ENCODE measurements at regions not wholly inside any gene's neighbourhood (a gene's known extent, or its start where the extent isn't known, plus 50 kb on each side); places are given as distances from the start of the nearest gene placed in this dataset.
A peak's percentile ranks its signal among the peaks of the same experiment; 100 is the strongest.

DNA sequence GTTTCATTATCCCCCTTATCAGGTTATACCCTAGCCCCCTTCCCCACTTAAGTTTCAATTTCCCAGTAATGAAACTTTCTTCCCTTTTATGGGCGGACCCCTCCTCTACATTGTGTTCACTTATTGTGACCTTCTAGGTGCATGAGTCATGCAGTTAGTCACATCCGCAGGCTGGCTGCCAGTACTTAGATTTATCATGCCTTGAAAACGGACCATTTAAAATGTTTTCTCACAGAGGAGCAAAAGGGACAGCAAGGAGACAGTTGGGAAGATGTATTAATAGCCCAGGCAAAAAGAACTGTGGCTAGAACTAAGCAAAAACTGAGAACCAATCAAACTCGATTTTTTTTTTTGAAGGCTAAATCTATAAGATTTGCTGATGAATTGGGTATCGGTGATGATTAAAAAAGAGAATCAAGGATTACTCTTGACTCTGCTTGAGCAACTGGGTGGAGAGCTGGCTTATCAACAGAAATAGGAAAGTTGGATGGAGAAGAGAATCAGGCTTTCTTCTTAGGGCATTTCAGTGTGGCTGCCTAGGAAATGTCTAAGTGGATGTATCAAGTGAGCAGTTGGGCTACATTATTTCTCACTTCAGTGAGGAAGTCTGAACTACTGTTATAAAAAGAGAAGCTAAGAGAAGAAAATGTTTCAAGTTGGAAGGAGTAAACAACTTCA, 615.0 kb downstream of the HINT1 start:
- H3K27me3 ChIP-seq, result no peaks in the 10 kb centered on the region
- H3K4me1 ChIP-seq, result peaks cover 0 to 9% (median 6%) of the 10 kb centered on the region in 4 donors
- DNase-seq, result no peak
- H3K36me3 ChIP-seq, result no peaks in the 10 kb centered on the region
- H3K9me3 ChIP-seq, result no peaks in the 10 kb centered on the region
- H3K4me3 ChIP-seq, result no peak overlapping the region
- no peak overlapping the region for H3K27ac ChIP-seq
- intact Hi-C loops (cut with DNase I; ENCODE audit: low total_unique reads), result no loop called here
- TF ChIP-seq, protein P1, sequence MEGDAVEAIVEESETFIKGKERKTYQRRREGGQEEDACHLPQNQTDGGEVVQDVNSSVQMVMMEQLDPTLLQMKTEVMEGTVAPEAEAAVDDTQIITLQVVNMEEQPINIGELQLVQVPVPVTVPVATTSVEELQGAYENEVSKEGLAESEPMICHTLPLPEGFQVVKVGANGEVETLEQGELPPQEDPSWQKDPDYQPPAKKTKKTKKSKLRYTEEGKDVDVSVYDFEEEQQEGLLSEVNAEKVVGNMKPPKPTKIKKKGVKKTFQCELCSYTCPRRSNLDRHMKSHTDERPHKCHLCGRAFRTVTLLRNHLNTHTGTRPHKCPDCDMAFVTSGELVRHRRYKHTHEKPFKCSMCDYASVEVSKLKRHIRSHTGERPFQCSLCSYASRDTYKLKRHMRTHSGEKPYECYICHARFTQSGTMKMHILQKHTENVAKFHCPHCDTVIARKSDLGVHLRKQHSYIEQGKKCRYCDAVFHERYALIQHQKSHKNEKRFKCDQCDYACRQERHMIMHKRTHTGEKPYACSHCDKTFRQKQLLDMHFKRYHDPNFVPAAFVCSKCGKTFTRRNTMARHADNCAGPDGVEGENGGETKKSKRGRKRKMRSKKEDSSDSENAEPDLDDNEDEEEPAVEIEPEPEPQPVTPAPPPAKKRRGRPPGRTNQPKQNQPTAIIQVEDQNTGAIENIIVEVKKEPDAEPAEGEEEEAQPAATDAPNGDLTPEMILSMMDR (IDR thresholded peaks at IDR 0.05), result no peak

DNA sequence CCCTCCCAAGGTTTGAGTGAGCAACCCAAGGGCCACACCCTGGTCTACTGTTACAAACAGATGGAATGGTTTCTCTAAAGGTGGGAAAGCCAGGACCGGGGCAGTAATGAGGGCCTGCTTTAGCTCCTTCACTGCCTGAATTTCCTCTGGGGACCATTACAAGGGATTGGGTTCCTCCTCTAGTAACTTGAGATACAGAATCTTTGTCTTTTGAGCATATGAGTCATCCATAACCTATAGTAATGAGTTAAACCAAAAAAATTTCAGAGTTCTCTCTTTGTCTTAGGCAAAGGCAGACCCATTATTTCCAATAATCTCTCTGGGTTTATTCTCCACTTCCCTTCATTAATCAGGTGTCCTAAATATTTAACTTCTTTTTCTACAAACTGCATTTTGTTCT, 618.8 kb downstream of the HINT1 start:
- DNase-seq, result no peak
- intact Hi-C loops (cut with DNase I; ENCODE audit: low total_unique reads), result no loop called here
- peaks cover 0 to 23% (median 8%) of the 10 kb centered on the region in 4 donors for H3K4me1 ChIP-seq
- TF ChIP-seq, protein P1 (IDR thresholded peaks at IDR 0.05), result no peak
- H3K9me3 ChIP-seq, result no peaks in the 10 kb centered on the region
- H3K4me3 ChIP-seq, result no peak overlapping the region
- H3K27me3 ChIP-seq, result no peaks in the 10 kb centered on the region
- H3K27ac ChIP-seq, result no peak overlapping the region
- no peaks in the 10 kb centered on the region for H3K36me3 ChIP-seq

DNA sequence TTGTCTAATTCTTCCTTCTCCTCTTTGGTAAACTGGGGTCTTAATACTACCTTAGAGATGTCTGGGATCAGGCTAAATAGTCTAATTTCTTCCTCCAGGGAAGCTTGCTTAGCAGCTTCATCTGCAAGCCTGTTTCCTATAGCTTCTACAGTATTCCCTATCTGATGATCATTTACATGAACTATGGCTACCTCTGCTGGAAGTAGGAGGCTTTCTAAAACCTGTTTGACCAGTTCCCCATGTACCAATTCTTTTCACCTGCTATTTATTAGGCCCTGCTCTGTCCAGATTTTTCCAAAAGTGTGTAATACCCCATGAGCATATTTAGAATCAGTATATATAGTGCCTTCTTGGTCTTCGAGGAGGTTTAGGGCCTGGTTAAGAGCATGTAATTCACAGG, 619.8 kb downstream of the HINT1 start:
- Histone ChIP-seq H3K27me3 (no peaks in the 10 kb centered on the region), H3K36me3 (no peaks in the 10 kb centered on the region), H3K4me1 (peaks cover 0 to 21% (median 5%) of the 10 kb centered on the region in 4 donors), H3K27ac (no peak overlapping the region), H3K4me3 (no peak overlapping the region), H3K9me3 (no peaks in the 10 kb centered on the region)
- TF ChIP-seq, protein P1 (IDR thresholded peaks at IDR 0.05), result no peak
- DNase-seq, result no peak
- intact Hi-C loops (cut with DNase I; ENCODE audit: low total_unique reads), result no loop called here

DNA sequence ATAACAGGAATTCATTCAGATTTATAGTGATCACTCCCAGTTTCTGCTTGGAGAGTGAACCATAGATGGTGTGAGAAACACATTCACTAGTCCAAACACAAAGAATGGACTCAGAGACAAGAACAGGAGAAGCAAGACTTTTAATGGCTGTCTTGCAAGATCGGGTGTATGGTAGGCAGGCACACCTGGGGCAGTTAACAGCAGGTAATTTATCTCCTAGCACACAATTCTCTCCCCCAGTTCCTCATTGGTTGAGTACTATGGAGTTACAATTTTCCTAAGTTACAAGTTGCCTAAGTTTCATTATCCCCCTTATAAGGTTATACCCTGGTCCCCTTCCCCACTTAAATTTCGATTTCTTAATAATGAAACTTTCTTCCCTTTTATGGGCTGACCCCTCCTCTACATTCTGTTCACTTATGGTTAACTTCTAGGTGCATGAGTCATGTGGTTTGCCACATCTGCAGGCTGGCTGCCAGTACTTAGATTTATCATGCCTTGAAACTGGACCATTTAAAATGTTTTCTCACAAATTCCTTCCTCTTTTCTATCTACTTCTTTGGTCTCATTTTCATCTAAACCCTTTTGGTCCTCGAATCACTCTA, 623.3 kb downstream of the HINT1 start:
- H3K4me1 ChIP-seq, result peaks cover 0 to 16% (median 2%) of the 10 kb centered on the region in 4 donors
- no peaks in the 10 kb centered on the region for H3K27me3 ChIP-seq
- intact Hi-C loops (cut with DNase I; ENCODE audit: low total_unique reads), result no loop called here
- DNase-seq, result no peak
- no peaks in the 10 kb centered on the region for H3K9me3 ChIP-seq
- H3K36me3 ChIP-seq, result no peaks in the 10 kb centered on the region
- TF ChIP-seq, protein P1 (IDR thresholded peaks at IDR 0.05), result no peak
- peak overlapping the region in 1 of 2 donors; percentile 2 for H3K27ac ChIP-seq
- no peak overlapping the region for H3K4me3 ChIP-seq

GRCh38 chr5:130536691-130537090, 628.4 kb downstream of the HINT1 start:
- TF ChIP-seq, protein P1 (IDR thresholded peaks at IDR 0.05), result no peak
- Histone ChIP-seq H3K27me3 (no peaks in the 10 kb centered on the region), H3K36me3 (no peaks in the 10 kb centered on the region), H3K9me3 (no peaks in the 10 kb centered on the region), H3K4me1 (peaks cover 0 to 6% (median 1%) of the 10 kb centered on the region in 4 donors), H3K27ac (no peak overlapping the region), H3K4me3 (no peak overlapping the region)
- no peak for DNase-seq
- intact Hi-C loops (cut with DNase I; ENCODE audit: low total_unique reads), result no loop called here

Data from tibial artery (tissue), 4 donors.